AG09319 (cell line): ENCODE measurements at regions not wholly inside any gene's neighbourhood (a gene's known extent, or its start where the extent isn't known, plus 50 kb on each side); places are given as distances from the start of the nearest gene placed in this dataset.
A peak's percentile ranks its signal among the peaks of the same experiment; 100 is the strongest.

Experiments used
- DNase-seq: peaks from one replicate; pipeline ENCODE4 v3.0.0-alpha.2; 2010; ENCODE audit warnings: low read depth; ENCODE audit errors: extremely low read depth
- CTCF ChIP-seq: IDR thresholded peaks from 2 replicates; pipeline ENCODE4 v1.5.1; 2011; ENCODE audit warnings: low read depth, mild to moderate bottlenecking, inconsistent platforms, low read length, moderate library complexity

- no peak for DNase-seq
- TF ChIP-seq CTCF, result no peak
Observed at GRCh38 chr1:59158321-59158720, 138.6 kb upstream of the FGGY start.

GRCh38 chr1:59159557-59160203 is 137.2 kb upstream of the FGGY start:
- TF ChIP-seq CTCF, result no peak
- no peak for DNase-seq

GRCh38 chr1:59161136-59161535 is 135.8 kb upstream of the FGGY start:
- TF ChIP-seq CTCF, result no peak
- no peak for DNase-seq

GRCh38 chr1:59162665-59163064 is 134.2 kb upstream of the FGGY start:
- no peak for TF ChIP-seq CTCF
- no peak for DNase-seq

- DNase-seq, result peak; percentile 91
- TF ChIP-seq CTCF, result no peak
Observed at GRCh38 chr1:59163268-59164092, 133.4 kb upstream of the FGGY start.

- no peak for TF ChIP-seq CTCF
- DNase-seq, result no peak
Observed at GRCh38 chr1:59164371-59164770, 132.5 kb upstream of the FGGY start.

- no peak for TF ChIP-seq CTCF
- no peak for DNase-seq
Observed at GRCh38 chr1:59165353-59165752, 131.5 kb upstream of the FGGY start.
